Esophagus muscularis mucosa (tissue), 4 donors: ENCODE measurements at regions not wholly inside any gene's neighbourhood (a gene's known extent, or its start where the extent isn't known, plus 50 kb on each side); places are given as distances from the start of the nearest gene placed in this dataset.

Source experiments
- EP300 ChIP-seq: sonication (generic); formaldehyde crosslinking; IDR thresholded peaks from one replicate; pipeline ENCODE4 v1.6.1; 2017; ENCODE audit warnings: antibody characterized with exemption
- POLR2A ChIP-seq: fragments of 450-650 bp; IDR thresholded peaks from one replicate; pipeline ENCODE4 v1.6.1; 2017; ENCODE audit warnings: antibody characterized with exemption, moderate library complexity, mild to moderate bottlenecking, low read depth
- POLR2AphosphoS5 ChIP-seq, 2 donors: sonication (generic); formaldehyde crosslinking; IDR thresholded peaks; one replicate each; pipeline ENCODE4 v1.6.1; 2017; ENCODE audit warnings: antibody characterized with exemption in 2 of 2
- TF ChIP-seq, protein P1 (sequence below), 3 experiments: fragments of 200-600 bp in 2 of 3; fragments of 450-650 bp in 1 of 3; sonication (generic) in 2 of 3; IDR thresholded peaks; one replicate each; pipeline ENCODE4 v1.5.1; 2017 to 2019; ENCODE audit warnings: antibody characterized with exemption in 3 of 3, mild to moderate bottlenecking in 2 of 3, moderate library complexity in 1 of 3

DNA sequence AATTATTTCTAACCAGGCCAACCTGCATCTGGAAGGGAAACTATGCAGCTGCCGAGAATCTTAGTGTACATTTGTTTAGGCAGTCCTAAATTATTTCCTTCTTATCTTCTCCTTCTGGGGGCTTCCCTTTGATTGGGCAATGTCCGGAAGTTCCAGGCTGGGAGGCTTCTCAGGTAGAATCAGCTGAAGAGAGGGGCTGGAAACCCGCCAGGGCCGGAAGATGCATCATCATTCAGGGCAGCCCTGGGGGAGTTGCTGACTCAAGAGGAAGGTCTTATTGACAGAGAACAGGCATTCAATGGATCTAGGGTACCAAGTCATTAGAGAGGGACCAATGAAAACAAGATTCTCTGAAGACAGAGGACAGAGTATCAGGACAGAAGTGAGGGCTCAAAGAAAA lies 150.7 kb downstream of the BLID start:
- TF ChIP-seq, protein P1, sequence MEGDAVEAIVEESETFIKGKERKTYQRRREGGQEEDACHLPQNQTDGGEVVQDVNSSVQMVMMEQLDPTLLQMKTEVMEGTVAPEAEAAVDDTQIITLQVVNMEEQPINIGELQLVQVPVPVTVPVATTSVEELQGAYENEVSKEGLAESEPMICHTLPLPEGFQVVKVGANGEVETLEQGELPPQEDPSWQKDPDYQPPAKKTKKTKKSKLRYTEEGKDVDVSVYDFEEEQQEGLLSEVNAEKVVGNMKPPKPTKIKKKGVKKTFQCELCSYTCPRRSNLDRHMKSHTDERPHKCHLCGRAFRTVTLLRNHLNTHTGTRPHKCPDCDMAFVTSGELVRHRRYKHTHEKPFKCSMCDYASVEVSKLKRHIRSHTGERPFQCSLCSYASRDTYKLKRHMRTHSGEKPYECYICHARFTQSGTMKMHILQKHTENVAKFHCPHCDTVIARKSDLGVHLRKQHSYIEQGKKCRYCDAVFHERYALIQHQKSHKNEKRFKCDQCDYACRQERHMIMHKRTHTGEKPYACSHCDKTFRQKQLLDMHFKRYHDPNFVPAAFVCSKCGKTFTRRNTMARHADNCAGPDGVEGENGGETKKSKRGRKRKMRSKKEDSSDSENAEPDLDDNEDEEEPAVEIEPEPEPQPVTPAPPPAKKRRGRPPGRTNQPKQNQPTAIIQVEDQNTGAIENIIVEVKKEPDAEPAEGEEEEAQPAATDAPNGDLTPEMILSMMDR (IDR thresholded peaks at IDR 0.05), result no peak
- TF ChIP-seq POLR2A, result no peak
- no peak for TF ChIP-seq POLR2AphosphoS5 (IDR thresholded peaks at IDR 0.05)
- TF ChIP-seq EP300, result no peak
